ENCODE measurements at regions not wholly inside any gene's neighbourhood (a gene's known extent, or its start where the extent isn't known, plus 50 kb on each side); places are given as distances from the start of the nearest gene placed in this dataset.

GRCh38 chr13:46480131-46480530 lies 72.8 kb upstream of the LRCH1 start:
- H3K27me3 ChIP-seq (ENCODE audit: insufficient read depth, low read length), result no peaks in the 10 kb centered on the region
- no peak for TF ChIP-seq CTCF (conservative IDR thresholded peaks at IDR 0.05)
- no peak overlapping the region for H2BK20ac ChIP-seq (ENCODE audit: low read depth, low read length, poor library complexity, severe bottlenecking)
- no peak overlapping the region for H2AFZ ChIP-seq (ENCODE audit: low read length)
- H3K79me2 ChIP-seq (ENCODE audit: insufficient read depth, low read length), result no peaks in the 10 kb centered on the region
- H3K4me2 ChIP-seq (ENCODE audit: insufficient read depth, insufficient read length, low read length), result no peak overlapping the region
- no peak overlapping the region for H2AK5ac ChIP-seq (ENCODE audit: insufficient read length, low read length)
- H4K91ac ChIP-seq (ENCODE audit: insufficient read length, low read depth, low read length), result no peak overlapping the region
- DNase-seq, result no peak
- H3K14ac ChIP-seq (ENCODE audit: insufficient read depth, low read length), result no peak overlapping the region
- H3K4me3 Mint-ChIP-seq, result no peak overlapping the region
- no peak overlapping the region for H3K4ac ChIP-seq (ENCODE audit: low read depth, low read length)
- no peak overlapping the region for H2BK15ac ChIP-seq (ENCODE audit: low read depth, low read length)
- H3K27ac ChIP-seq (ENCODE audit: insufficient read length, low read depth, low read length), result no peak overlapping the region
- no peak overlapping the region for H2BK120ac ChIP-seq (ENCODE audit: low read depth, low read length, poor library complexity, severe bottlenecking)
- H3T11ph ChIP-seq (ENCODE audit: low read length), result no peak overlapping the region
- no peak overlapping the region for H3K9ac ChIP-seq (ENCODE audit: extremely low read depth, insufficient read length, low read length)
- no peak overlapping the region for H3K27ac Mint-ChIP-seq
- no peaks in the 10 kb centered on the region for H3K36me3 Mint-ChIP-seq (ENCODE audit: insufficient read depth in 1 of 3, low read depth in 3 of 3)
- no peak overlapping the region for H2BK5ac ChIP-seq (ENCODE audit: insufficient read length, low read length)
- WGBS (ENCODE audit: extremely low coverage, insufficient read length, low lambda C conversion rate), result no CpG with 5 or more reads among the region's 5 CpGs
- H3K4me1 Mint-ChIP-seq, result no peaks in the 10 kb centered on the region
- H3K18ac ChIP-seq (ENCODE audit: insufficient read length, low read depth, low read length), result no peak overlapping the region
- H4K20me1 ChIP-seq (ENCODE audit: control insufficient read depth, insufficient read depth, insufficient read length), result no peaks in the 10 kb centered on the region
- H3K79me1 ChIP-seq (ENCODE audit: insufficient read depth, low read depth, low read length, poor library complexity, severe bottlenecking), result no peaks in the 10 kb centered on the region
- no peak overlapping the region for H2BK12ac ChIP-seq (ENCODE audit: insufficient read length, low read depth, low read length)
- H3K27me3 Mint-ChIP-seq (ENCODE audit: low read depth), result no peaks in the 10 kb centered on the region; the same call in 1 of the 2 replicates
- H4K5ac ChIP-seq (ENCODE audit: insufficient read length, low read depth, low read length), result no peak overlapping the region
- H3K56ac ChIP-seq (ENCODE audit: insufficient read length, low read depth, low read length), result no peak overlapping the region
- no peaks in the 10 kb centered on the region for H3K9me3 ChIP-seq (ENCODE audit: control insufficient read depth, low read depth, low read length)
- no peaks in the 10 kb centered on the region for H3K23me2 ChIP-seq (ENCODE audit: insufficient read length, low read depth, low read length, poor library complexity, severe bottlenecking)
- H3K9me3 Mint-ChIP-seq, result peaks cover 4 to 6% of the 10 kb centered on the region in 2 experiments; a peak in 3 of 5 replicates
- H3K4me1 ChIP-seq (ENCODE audit: insufficient read depth, low read length), result no peaks in the 10 kb centered on the region
- H4K8ac ChIP-seq (replicated peaks; ENCODE audit: insufficient read length, low read depth, low read length), result no peak overlapping the region
- H3K23ac ChIP-seq (ENCODE audit: insufficient read length, low read depth, low read length), result no peak overlapping the region
